A549 (cell line): ENCODE measurements at regions not wholly inside any gene's neighbourhood (a gene's known extent, or its start where the extent isn't known, plus 50 kb on each side); places are given as distances from the start of the nearest gene placed in this dataset.

ENCODE experiments used
- ATAC-seq, 2 experiments: fragments of 200-7000 bp in 1 of 2; fragments of >200 bp in 1 of 2; cut with Nextera tagmentation in 1 of 2; cut with Tn5 transposase in 1 of 2; 3 replicates each; pipeline versions ENCODE4 v1.8.0 to v1.9.1; 2018 to 2020; ENCODE audit warnings: mild to moderate bottlenecking in 1 of 2, moderate library complexity in 1 of 2
- CTCF ChIA-PET: fragments of 300-600 bp; sonication (Branson Sonifier 250); formaldehyde crosslinking; extraction: SDS; loops from one replicate; lab custom pipeline; 2021; ENCODE audit warnings: antibody characterized with exemption, inconsistent platforms; lab: Yijun Ruan, JAX
- POLR2A ChIA-PET: fragments of 350-600 bp; formaldehyde crosslinking; extraction: SDS; loops from one replicate; lab custom pipeline; 2021; ENCODE audit warnings: antibody characterized with exemption, inconsistent platforms; lab: Yijun Ruan, JAX
- DNase-seq, 2 experiments: peaks; one replicate each; pipeline versions ENCODE4 v3.0.0 to v3.0.0-alpha.2; 2011 to 2016; ENCODE audit warnings: low read depth in 1 of 2, low spot score in 1 of 2
- FAIRE-seq: peaks from 2 replicates; lab custom pipeline; 2011; peaks lifted over from hg19 to GRCh38; lab: Jason Lieb, UNC
- H3K27ac ChIP-seq, 2 experiments: fragments of >200 bp; sonication (Bioruptor Twin); formaldehyde crosslinking; 3 replicates each; pipeline ENCODE4 v1.5.1; 2016 to 2017
- H3K4me1 ChIP-seq: fragments of >200 bp; sonication (Bioruptor Twin); formaldehyde crosslinking; 3 replicates; pipeline ENCODE4 v1.6.1; 2016
- H3K4me2 ChIP-seq: fragments of >200 bp; sonication (Bioruptor Twin); formaldehyde crosslinking; 3 replicates; pipeline ENCODE4 v1.6.1; 2016
- H3K4me3 ChIP-seq: fragments of >200 bp; sonication (Bioruptor Twin); formaldehyde crosslinking; 3 replicates; pipeline ENCODE4 v1.5.1; 2016
- H3K9me3 ChIP-seq: fragments of >200 bp; sonication (Bioruptor Twin); formaldehyde crosslinking; 3 replicates; pipeline ENCODE4 v1.6.1; 2016
- ATOH8 ChIP-seq: fragments of 250-450 bp; sonication (Bioruptor Pico); IDR thresholded peaks from 2 replicates; pipeline ENCODE4 v1.5.0; 2020; ENCODE audit warnings: low read depth, mild to moderate bottlenecking, moderate library complexity
- CBX2 ChIP-seq: fragments of 200-600 bp; sonication (generic); IDR thresholded peaks from 2 replicates; pipeline ENCODE4 v1.6.1; 2016; ENCODE audit warnings: low read depth, mild to moderate bottlenecking, borderline replicate concordance
- CHD4 ChIP-seq: fragments of 200-600 bp; sonication (generic); IDR thresholded peaks from 2 replicates; pipeline ENCODE4 v1.6.1; 2016; ENCODE audit warnings: antibody characterized with exemption, mild to moderate bottlenecking, borderline replicate concordance
- CTCF ChIP-seq: fragments of >200 bp; sonication (Bioruptor Twin); formaldehyde crosslinking; IDR thresholded peaks from 3 replicates; pipeline ENCODE4 v1.5.1; 2016
- EHF ChIP-seq: fragments of 250-450 bp; sonication (Bioruptor Pico); IDR thresholded peaks from 2 replicates; pipeline ENCODE4 v1.5.0; 2020; ENCODE audit warnings: mild to moderate bottlenecking
- ELK1 ChIP-seq: fragments of 150-350 bp; IDR thresholded peaks from 2 replicates; pipeline ENCODE4 v1.6.1; 2014; ENCODE audit warnings: low read depth, mild to moderate bottlenecking, low read length
- HES2 ChIP-seq: fragments of >200 bp; sonication (Bioruptor Twin); formaldehyde crosslinking; IDR thresholded peaks from 2 replicates; pipeline ENCODE4 v1.6.1; 2016
- MAFK ChIP-seq: fragments of 450-650 bp; IDR thresholded peaks from 2 replicates; pipeline ENCODE4 v1.6.1; 2014; ENCODE audit not compliant: partially characterized antibody
- MAZ ChIP-seq: fragments of 150-350 bp; IDR thresholded peaks from 2 replicates; pipeline ENCODE4 v1.6.1; 2014; ENCODE audit warnings: antibody characterized with exemption, low read depth, low read length, borderline replicate concordance
- NFE2L2 ChIP-seq: fragments of 150-350 bp; conservative IDR thresholded peaks from 2 replicates; pipeline ENCODE4 v1.6.1; 2014; ENCODE audit warnings: low read length
- POLR2A ChIP-seq: IDR thresholded peaks from 2 replicates; pipeline ENCODE4 v1.6.1; 2012; ENCODE audit warnings: mild to moderate bottlenecking, low read length
- POLR2AphosphoS2 ChIP-seq: conservative IDR thresholded peaks from 2 replicates; pipeline ENCODE4 v1.6.1; 2012; ENCODE audit warnings: low read length, improper control_type of control experiment, inconsistent platforms
- RAD21 ChIP-seq, 2 experiments: fragments of >200 bp in 1 of 2; sonication (Bioruptor Twin) in 1 of 2; formaldehyde crosslinking in 1 of 2; IDR thresholded peaks in 1 of 2; conservative IDR thresholded peaks in 1 of 2; 2 replicates in 1 of 2; 3 replicates in 1 of 2; pipeline ENCODE4 v1.6.1; 2012 to 2018; ENCODE audit warnings: inconsistent platforms in 1 of 2
- REST ChIP-seq: fragments of 200-600 bp; sonication (generic); IDR thresholded peaks from 2 replicates; pipeline ENCODE4 v1.6.1; 2016; ENCODE audit warnings: antibody characterized with exemption, mild to moderate bottlenecking, moderate library complexity
- SMC3 ChIP-seq: fragments of >200 bp; sonication (Bioruptor Twin); formaldehyde crosslinking; IDR thresholded peaks from 3 replicates; pipeline ENCODE4 v1.6.1; 2018; ENCODE audit warnings: inconsistent platforms
- USF2 ChIP-seq: fragments of 450-650 bp; IDR thresholded peaks from 2 replicates; pipeline ENCODE4 v1.6.1; 2014; ENCODE audit warnings: antibody characterized with exemption
- ZSCAN20 ChIP-seq: fragments of 250-450 bp; sonication (Bioruptor Pico); IDR thresholded peaks from 2 replicates; pipeline ENCODE4 v1.8.0; 2022; ENCODE audit warnings: mild to moderate bottlenecking, moderate library complexity
- WGBS: methylation state at CpG from one replicate; pipeline ENCODE4 v1.1.6; 2017; ENCODE audit errors: missing lambda C conversion rate; 5-methylcytosine and 5-hydroxymethylcytosine counted together

- TF ChIP-seq ELK1: no peak
- no peak for TF ChIP-seq POLR2AphosphoS2
- no peak for TF ChIP-seq REST
- no peak for TF ChIP-seq NFE2L2
These were observed 62.0 kb upstream of the TAF1B start (continued) for GRCh38 chr2:9781252-9781651.

- Histone ChIP-seq H3K27ac (no peak overlapping the region), H3K4me1 (0 out of 3 replicates have a peak, but pooled peaks cover 4% of the 10 kb centered on the region), H3K9me3 (no peaks in the 10 kb centered on the region), H3K4me3 (no peak overlapping the region), H3K4me2 (no peak overlapping the region)
- FAIRE-seq (no peak), ATAC-seq (peak in 1 of 2 experiments; percentile 48; a peak in 3 of 6 replicates), DNase-seq (peak in 1 of 2 experiments; percentile 59)
- POLR2A ChIA-PET: interaction anchor here (0.6 to 1.6 kb wide), 2 partner anchors 29 to 226 kb away, joined by 3 to 7 read pairs; partner anchors contain the start of gene ADAM17
- 59% methylated on average over 8 of the region's 8 CpGs for WGBS
- CTCF ChIA-PET: interaction anchor here (0.7 to 8.6 kb wide), 13 partner anchors 12 to 653 kb away, joined by 3 to 100 read pairs (median 3); no protein-coding TSS in a partner anchor
- no peak for TF ChIP-seq POLR2A
- TF ChIP-seq RAD21 (conservative IDR thresholded peaks at IDR 0.05 in 1 of 2, IDR thresholded peaks at IDR 0.05 in 1 of 2): peak; percentile 66 to 68
- TF ChIP-seq CTCF: peak; percentile 46
- no peak for TF ChIP-seq MAFK
- TF ChIP-seq ZSCAN20: no peak
- no peak for TF ChIP-seq EHF (CRISPR knock-in tag)
- peak; percentile 40; the same call in 1 of the 3 replicates for TF ChIP-seq SMC3
- TF ChIP-seq MAZ: no peak
- no peak for TF ChIP-seq CBX2
- TF ChIP-seq, all 56 proteins: peak for 3
These were observed 61.0 kb upstream of the TAF1B start for GRCh38 chr2:9782197-9782719.

- ChIA-PET POLR2A (no interaction called here), CTCF (interaction anchor here (1.6 to 21.2 kb wide), 4 partner anchors 11 to 259 kb away, joined by 7 to 202 read pairs (median 40); no protein-coding TSS in a partner anchor)
- H3K4me1 ChIP-seq: no peaks in the 10 kb centered on the region
- 68% methylated on average over 10 of the region's 10 CpGs for WGBS
- no peak overlapping the region for H3K4me3 ChIP-seq
- H3K27ac ChIP-seq: no peak overlapping the region
- H3K9me3 ChIP-seq: peaks cover 13% of the 10 kb centered on the region
- no peak overlapping the region for H3K4me2 ChIP-seq
- DNase-seq: no peak
- ATAC-seq: no peak
- no peak for FAIRE-seq
- TF ChIP-seq CHD4 (no peak), ATOH8 (CRISPR knock-in tag) (no peak), HES2 (no peak), USF2 (no peak)
- TF ChIP-seq, all 56 proteins: peak for 0
These were observed 53.9 kb upstream of the TAF1B start for GRCh38 chr2:9789371-9789770.
